ENCODE measurements at regions not wholly inside any gene's neighbourhood (a gene's known extent, or its start where the extent isn't known, plus 50 kb on each side); places are given as distances from the start of the nearest gene placed in this dataset.

GRCh38 chr17:73746314-73747073, 102.2 kb upstream of the SDK2 start:
- H3K27ac ChIP-seq (ENCODE audit: low read length): no peak overlapping the region
- Mint-ChIP-seq H3K27ac (no peak overlapping the region), H3K4me3 (no peak overlapping the region), H3K4me1 (no peaks in the 10 kb centered on the region), H3K9me3 (no peaks in the 10 kb centered on the region), H3K27me3 (ENCODE audit: low read depth in 2 of 2) (peaks cover 0 to 5% of the 10 kb centered on the region in 2 donors), H3K36me3 (no peaks in the 10 kb centered on the region)
- H3K36me3 ChIP-seq (ENCODE audit: control insufficient read depth, insufficient read depth, low read length): no peaks in the 10 kb centered on the region
- WGBS (ENCODE audit: insufficient coverage): 66% methylated on average over 12 of the region's 12 CpGs
- no peaks in the 10 kb centered on the region for H3K9me3 ChIP-seq (ENCODE audit: control insufficient read depth, insufficient read depth, low read length)
- TF ChIP-seq, protein P1, sequence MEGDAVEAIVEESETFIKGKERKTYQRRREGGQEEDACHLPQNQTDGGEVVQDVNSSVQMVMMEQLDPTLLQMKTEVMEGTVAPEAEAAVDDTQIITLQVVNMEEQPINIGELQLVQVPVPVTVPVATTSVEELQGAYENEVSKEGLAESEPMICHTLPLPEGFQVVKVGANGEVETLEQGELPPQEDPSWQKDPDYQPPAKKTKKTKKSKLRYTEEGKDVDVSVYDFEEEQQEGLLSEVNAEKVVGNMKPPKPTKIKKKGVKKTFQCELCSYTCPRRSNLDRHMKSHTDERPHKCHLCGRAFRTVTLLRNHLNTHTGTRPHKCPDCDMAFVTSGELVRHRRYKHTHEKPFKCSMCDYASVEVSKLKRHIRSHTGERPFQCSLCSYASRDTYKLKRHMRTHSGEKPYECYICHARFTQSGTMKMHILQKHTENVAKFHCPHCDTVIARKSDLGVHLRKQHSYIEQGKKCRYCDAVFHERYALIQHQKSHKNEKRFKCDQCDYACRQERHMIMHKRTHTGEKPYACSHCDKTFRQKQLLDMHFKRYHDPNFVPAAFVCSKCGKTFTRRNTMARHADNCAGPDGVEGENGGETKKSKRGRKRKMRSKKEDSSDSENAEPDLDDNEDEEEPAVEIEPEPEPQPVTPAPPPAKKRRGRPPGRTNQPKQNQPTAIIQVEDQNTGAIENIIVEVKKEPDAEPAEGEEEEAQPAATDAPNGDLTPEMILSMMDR (IDR thresholded peaks at IDR 0.05): no peak
- intact Hi-C loops (cut with micrococcal nuclease): no loop called here
- no peak overlapping the region for H3K4me3 ChIP-seq (ENCODE audit: low read length)
- no peaks in the 10 kb centered on the region for H3K27me3 ChIP-seq (ENCODE audit: control insufficient read depth, insufficient read depth, low read length)
- ATAC-seq (no peak), DNase-seq (no peak)
- H3K4me1 ChIP-seq (ENCODE audit: control insufficient read depth, insufficient read depth, low read length): no peaks in the 10 kb centered on the region

- ATAC-seq (no peak), DNase-seq (no peak)
- peaks cover 0 to 3% of the 10 kb centered on the region in 2 donors for H3K27me3 Mint-ChIP-seq (ENCODE audit: low read depth in 2 of 2)
- no peak overlapping the region for H3K27ac ChIP-seq (ENCODE audit: low read length)
- 75% methylated on average over 15 of the region's 15 CpGs for WGBS (ENCODE audit: insufficient coverage)
- intact Hi-C loops (cut with micrococcal nuclease): no loop called here
- H3K4me1 Mint-ChIP-seq: no peaks in the 10 kb centered on the region
- no peak overlapping the region for H3K27ac Mint-ChIP-seq
- no peaks in the 10 kb centered on the region for H3K4me1 ChIP-seq (ENCODE audit: control insufficient read depth, insufficient read depth, low read length)
- TF ChIP-seq, protein P1 (IDR thresholded peaks at IDR 0.05): no peak
- no peaks in the 10 kb centered on the region for H3K9me3 ChIP-seq (ENCODE audit: control insufficient read depth, insufficient read depth, low read length)
- H3K4me3 ChIP-seq (ENCODE audit: low read length): no peak overlapping the region
- H3K27me3 ChIP-seq (ENCODE audit: control insufficient read depth, insufficient read depth, low read length): no peaks in the 10 kb centered on the region
- H3K36me3 ChIP-seq (ENCODE audit: control insufficient read depth, insufficient read depth, low read length): no peaks in the 10 kb centered on the region
- H3K9me3 Mint-ChIP-seq: no peaks in the 10 kb centered on the region
- no peak overlapping the region for H3K4me3 Mint-ChIP-seq
- H3K36me3 Mint-ChIP-seq: no peaks in the 10 kb centered on the region
Measured at GRCh38 chr17:73747221-73748002, 103.2 kb upstream of the SDK2 start.

DNA sequence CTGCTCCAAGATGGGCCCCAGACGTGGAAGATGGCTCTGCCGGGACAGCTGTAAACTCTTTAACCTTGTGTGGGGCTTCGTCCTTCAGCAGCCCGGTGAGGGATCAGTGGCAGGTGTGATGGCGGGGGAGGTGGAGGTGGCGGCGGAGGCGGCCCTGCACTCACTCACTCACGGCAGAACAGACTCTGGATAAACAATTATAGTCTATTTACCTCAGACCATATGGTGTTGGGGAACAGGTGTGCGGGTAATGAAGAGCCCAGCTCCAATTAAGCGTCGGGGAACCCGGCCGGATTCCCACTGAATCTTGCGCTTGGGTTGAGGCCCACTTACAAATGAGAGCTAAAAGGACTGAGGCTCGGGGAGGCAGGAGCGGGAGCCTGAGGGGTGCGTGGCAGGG, 104.3 kb upstream of the SDK2 start:
- Histone ChIP-seq H3K4me3 (ENCODE audit: low read length) (no peak overlapping the region), H3K36me3 (ENCODE audit: control insufficient read depth, insufficient read depth, low read length) (no peaks in the 10 kb centered on the region), H3K27ac (ENCODE audit: low read length) (no peak overlapping the region), H3K4me1 (ENCODE audit: control insufficient read depth, insufficient read depth, low read length) (no peaks in the 10 kb centered on the region), H3K9me3 (ENCODE audit: control insufficient read depth, insufficient read depth, low read length) (no peaks in the 10 kb centered on the region), H3K27me3 (ENCODE audit: control insufficient read depth, insufficient read depth, low read length) (no peaks in the 10 kb centered on the region)
- Mint-ChIP-seq H3K27me3 (ENCODE audit: low read depth in 2 of 2) (no peaks in the 10 kb centered on the region), H3K36me3 (no peaks in the 10 kb centered on the region), H3K4me3 (no peak overlapping the region), H3K9me3 (no peaks in the 10 kb centered on the region), H3K4me1 (no peaks in the 10 kb centered on the region), H3K27ac (no peak overlapping the region)
- TF ChIP-seq, protein P1 (IDR thresholded peaks at IDR 0.05): no peak
- ATAC-seq (no peak), DNase-seq (no peak)
- intact Hi-C loops (cut with micrococcal nuclease): no loop called here
- 89% methylated on average over 13 of the region's 18 CpGs for WGBS (ENCODE audit: insufficient coverage)
